HTR-8/SVneo (cell line): ENCODE measurements at regions not wholly inside any gene's neighbourhood (a gene's known extent, or its start where the extent isn't known, plus 50 kb on each side); places are given as distances from the start of the nearest gene placed in this dataset.
A peak's percentile ranks its signal among the peaks of the same experiment; 100 is the strongest.
"Not testable (repeated sequence)": the region's sequence is repeated elsewhere in the genome, so short reads cannot be mapped to it uniquely, and the experiment has no call there.

Source experiments
- DNase-seq: peaks from one replicate; pipeline ENCODE4 v3.0.0; 2011; ENCODE audit warnings: low spot score, mixed read lengths; ENCODE audit not compliant: insufficient read length
- FAIRE-seq: peaks from 2 replicates; lab custom pipeline; 2011; peaks lifted over from hg19 to GRCh38; lab: Jason Lieb, UNC

DNA sequence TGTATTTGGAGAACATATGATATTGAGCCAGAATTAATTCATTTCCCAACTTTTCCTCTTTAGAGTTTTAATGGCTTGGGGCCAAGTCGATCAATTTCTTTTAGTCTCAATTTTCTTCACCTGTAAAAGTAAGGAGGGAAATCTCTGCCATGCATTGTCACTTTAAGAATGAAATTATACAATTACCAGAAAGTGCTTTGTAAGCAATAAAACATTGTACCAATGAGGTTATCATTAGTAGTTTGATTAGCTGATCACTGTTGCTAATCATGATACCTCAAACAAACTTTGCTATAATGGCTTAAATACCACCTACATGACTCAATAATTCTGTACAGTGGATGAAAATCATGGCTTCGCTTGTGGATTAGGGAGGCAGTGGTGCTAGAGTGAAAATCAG is 1525.8 kb upstream of the GOT2 start:
- no peak for FAIRE-seq

DNA sequence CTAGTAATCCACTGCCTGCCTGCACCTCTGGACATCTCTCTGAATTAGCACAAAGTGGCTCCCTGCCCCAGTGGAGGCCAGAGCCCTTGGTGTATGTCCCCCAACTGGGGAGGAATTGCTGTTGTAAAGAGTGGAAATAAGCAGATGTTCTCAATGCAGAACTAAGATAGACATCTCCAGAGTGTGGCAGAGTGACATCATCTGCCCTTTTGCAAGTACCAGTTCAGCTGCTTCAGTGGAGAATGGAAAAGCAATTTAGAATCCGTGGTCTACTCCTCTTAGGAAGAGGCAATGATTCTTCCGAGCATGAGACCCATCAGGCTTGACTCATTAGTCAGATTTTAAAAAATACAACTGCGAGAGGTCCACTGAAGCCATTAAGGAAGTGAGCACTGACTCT is 1512.0 kb upstream of the GOT2 start:
- no peak for FAIRE-seq
- DNase-seq: no peak

More for the DNA sequence above, 1525.8 kb upstream of the GOT2 start:
- DNase-seq: no peak

DNA sequence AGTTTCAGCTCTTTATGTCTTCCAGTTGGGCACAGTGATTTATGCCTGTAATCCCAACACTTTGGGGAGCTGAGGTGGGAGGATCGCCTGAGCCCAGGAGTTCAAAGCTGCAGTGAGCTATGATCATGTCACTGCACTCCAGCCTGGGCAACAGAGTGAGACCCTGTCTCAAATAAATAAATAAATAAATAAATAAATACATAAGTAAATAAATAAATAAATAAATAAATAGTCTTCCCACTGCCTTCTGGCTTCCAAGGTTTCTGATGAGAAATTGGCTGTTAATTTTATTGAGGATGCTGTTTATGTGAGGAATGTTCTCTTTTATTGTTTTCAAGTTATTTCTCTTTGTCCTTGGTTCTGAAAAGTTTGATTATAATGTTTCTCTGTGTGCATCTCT is 1507.6 kb upstream of the GOT2 start:
- no peak for DNase-seq
- FAIRE-seq: no peak

DNA sequence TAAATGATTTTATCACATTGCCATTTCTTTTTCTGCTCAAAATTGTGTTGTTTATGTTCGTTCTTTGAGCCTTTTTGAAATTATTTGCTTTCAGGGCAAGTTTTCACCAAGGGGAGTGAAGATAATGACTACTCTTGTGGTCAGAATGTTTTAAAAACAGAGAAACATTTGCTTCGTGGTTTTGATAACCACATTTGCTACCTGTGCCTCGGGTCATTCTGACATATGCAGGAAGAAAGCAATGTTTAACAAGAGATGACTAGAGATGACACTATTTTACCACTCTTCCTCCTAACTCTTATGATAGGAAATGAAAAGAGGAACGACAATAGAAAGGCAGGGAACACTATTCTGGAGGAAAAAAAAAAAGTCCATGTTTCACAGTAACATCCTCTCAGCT is 1496.5 kb upstream of the GOT2 start:
- DNase-seq (no peak), FAIRE-seq (no peak)

DNA sequence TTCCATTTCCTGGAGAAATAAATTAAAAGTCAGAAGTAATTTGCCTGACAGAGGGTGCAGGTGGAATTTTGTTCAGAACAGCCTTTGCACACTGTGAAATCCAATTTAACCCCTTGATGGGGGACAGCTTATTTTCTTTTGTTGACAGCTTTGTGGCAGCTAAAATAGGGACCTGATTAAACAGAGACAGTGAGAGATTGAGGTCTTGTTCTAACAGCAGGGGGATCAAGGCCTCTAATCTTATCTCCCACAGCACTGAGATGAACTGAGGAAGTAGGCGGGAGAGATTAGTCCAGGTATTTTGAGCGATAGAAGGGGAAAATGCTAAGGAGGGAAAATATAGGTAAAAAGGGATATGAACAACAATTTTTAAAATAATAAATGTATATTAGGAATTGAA is 1491.4 kb upstream of the GOT2 start:
- no peak for FAIRE-seq
- no peak for DNase-seq

DNA sequence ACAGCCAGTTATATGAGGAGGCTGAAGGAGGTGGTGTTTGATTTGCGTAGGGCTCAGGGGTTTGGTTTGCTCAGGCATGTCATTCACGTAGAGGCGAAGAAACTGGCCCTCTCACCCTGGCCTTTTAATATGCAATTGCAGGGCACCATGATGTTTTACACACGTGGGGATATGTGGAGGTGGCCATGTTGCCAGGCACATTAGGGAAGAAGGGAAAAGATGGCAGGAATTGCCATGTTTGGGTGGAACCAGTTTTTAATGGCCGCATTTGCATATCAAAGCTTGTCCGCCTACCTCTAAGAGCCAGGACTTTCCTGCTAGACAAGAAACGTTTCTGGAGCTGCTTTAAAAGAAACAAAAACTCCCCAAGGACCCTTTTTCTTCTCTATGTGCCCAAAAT is 1483.7 kb upstream of the GOT2 start:
- FAIRE-seq (no peak), DNase-seq (no peak)

DNA sequence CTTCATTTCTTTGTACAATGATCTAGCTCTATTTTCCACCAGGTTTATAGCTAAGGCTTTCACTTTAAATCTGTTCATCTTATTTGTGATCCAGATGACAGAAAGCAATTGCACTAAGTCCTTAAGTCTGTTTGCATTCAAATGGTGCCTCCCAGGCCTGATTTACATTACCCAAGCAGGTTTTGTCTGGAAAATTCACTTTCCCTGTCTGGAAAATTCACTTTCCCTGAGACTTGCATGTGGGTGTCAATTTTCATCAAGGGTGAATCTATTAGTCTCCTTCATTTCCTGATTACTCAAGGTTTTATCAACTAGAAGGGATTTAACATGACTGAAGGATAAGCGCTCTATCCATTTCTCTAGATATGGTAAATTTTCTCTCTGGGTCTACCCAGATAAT is 1480.2 kb upstream of the GOT2 start:
- DNase-seq (no peak), FAIRE-seq (no peak)

DNA sequence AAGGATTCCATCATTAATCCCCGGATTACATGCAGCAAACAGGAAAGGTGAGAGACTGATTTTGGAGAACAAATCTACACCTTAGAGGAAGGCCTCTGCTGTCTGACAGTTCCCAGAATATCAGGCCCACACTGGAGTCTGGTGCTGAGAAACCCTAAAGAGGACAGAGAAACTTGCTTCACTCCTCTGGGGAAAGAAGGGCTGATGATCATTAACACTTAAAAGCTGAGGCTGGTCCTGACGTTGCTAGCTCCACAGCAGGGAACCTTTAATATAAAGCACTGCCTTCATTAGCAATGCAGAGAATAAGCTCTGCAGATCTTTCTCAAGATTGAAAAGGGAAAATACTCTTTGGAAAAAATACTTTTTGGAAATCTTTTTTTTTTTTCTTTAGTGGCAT is 1472.4 kb upstream of the GOT2 start:
- DNase-seq (no peak), FAIRE-seq (no peak)

DNA sequence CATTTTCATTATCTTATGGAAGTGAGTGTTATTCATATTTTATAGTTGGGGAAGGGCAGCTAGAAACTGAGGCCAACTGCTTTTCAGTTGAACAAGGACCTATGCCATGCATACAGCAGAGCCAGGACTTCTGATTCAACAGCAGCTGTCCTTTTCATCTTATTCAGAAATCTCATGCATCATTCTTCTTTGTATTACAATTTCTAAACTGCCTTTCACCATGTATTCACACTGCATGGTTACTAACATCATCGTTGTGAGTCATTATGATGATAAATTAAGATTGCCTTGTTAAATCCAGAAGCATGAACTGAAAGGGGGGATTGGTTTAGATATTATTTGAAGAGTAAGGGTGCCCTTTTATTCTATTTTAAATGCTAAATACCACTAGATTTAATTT is 1470.1 kb upstream of the GOT2 start:
- DNase-seq: no peak
- no peak for FAIRE-seq

DNA sequence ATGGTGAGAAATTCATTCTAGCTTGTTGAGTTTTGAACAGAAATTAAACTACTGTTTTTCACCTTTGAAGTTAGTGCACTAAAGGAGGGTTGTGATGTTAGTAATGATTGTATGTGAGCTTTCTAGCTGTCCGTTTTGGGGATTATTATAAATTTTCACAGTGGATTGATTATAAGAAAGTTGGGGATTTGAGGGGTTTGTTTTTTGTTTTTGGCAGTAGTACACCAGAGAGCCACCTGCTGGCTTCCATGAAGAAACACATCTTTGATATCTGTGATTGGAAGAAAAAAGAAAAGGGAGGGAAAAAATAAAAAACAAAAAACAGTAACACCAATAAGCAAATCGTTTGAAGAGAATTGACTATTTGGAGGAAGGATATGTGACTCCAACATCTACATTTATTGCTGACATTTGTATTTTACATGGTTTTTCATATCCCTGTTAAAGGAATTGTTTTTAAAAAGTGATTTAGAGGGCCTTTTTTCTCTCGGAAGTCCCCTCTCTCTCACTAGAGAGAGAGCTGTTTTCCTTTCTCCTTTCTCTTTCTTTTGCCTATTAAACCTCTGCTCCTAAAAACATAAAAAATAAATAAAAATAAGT is 1469.5 kb upstream of the GOT2 start:
- no peak for DNase-seq
- FAIRE-seq: no peak

DNA sequence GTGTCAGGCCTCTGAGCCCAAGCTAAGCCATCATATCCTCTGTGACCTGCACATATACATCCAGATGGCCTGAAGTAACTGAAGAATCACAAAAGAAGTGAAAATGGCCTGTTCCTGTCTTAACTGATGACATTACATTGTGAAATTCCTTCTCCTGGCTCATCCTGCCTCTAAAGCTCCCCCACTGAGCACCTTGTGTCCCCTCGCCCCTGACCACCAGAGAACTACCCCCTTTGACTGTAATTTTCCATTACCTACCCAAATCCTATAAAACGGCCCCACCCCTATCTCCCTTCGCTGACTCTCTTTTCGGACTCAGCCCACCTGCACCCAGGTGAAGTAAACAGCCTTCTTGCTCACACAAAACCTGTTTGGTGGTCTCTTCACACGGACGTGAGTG is 1466.6 kb upstream of the GOT2 start:
- DNase-seq, FAIRE-seq: not testable (repeated sequence)

DNA sequence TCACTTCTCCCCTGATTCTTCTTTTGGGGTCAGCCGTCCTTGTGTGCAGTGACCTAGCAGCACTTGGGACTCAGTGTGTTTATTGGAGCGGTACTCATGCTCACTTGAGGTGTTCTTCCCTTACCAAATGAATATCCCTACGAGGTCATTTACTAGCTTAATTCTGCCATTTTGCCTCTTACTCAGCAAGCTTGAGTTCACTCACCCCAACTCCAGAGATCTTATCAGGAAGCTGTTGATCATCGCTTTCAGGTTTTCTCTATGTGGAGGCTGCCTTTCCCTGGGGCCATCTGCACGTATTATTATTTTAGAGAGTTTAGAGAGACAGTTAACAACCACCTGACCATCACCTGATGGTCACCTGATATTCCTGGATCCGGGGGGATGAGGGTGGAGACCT is 1466.0 kb upstream of the GOT2 start:
- no peak for FAIRE-seq

DNA sequence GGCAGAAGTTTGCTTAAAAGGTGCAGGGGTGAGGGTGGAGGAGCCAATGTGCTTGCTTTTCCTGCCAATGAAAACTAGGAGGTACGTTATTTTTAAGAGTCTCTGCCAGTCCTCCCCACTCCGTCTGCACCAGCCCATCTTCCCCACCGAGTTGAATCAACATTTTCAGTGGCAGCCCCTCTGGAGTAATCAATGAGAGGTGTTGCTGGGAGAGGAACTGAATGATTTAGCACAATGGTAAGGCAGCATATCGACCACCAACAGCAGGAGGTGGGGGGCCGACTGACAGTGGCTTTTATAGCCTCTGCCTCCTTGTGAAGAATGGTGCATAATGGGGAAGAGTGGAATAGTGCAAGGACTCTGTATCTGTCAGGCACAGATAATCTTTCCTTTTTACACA is 1465.0 kb upstream of the GOT2 start:
- FAIRE-seq: no peak
- no peak for DNase-seq

More for the DNA sequence above, 1466.0 kb upstream of the GOT2 start:
- DNase-seq: no peak

DNA sequence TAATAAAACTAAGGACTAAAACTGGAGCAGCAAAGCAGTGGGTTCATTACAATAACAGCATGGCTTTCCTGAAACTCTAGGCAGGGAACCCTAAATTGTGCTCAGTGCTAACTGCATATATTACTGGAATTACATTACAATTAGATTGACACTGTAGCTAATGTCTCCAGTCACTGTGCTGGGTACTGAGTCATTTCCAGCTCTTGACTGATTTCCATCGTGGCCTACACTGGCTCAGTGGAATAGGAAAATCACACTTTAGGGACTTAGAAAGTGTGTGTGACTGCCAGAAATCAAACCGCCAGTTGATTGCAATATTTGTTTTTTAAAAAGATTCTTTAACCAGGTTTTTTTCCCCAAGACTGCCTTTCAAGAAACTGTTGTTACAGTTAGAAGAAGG is 1447.4 kb upstream of the GOT2 start:
- no peak for FAIRE-seq
- DNase-seq: no peak

DNA sequence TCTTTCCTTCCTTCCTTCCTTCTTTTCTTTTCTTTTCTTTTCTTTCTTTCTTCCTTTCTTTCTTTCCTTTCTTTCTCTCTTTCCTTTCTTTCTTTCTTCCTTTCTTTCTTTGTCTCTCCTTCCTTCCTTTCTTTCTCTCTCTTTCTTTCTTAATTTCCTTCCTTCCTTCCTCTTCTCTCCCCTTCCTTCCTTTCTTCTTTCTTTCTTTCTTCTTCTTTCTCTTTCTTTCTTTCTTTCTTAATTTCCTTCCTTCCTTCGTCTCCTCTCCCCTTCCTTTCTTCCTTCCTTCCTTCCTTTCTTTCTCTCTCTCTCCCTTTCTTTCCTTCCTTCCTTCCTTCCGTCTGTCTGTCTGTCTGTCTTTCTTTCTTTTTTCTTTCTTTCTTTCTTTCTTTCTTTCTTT is 1446.5 kb upstream of the GOT2 start:
- no peak for DNase-seq
- FAIRE-seq: no peak

DNA sequence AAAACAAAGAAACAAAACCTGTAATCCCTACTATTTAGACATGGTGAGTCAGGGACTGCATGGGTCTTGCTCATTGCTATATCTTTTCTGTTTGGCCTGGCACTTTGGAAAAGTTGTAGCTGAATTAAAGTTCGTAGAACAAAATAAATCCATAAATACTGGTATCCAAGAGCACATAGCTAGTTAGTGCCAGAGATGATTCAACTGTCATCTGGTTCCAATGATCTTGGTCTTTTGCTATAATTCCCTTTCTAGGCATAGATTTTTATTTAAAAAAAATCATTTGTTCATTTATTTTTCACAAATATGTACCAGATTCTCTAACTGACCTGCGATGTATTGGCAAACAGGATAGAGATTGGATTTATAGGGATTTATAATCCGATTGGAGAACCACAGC is 1436.1 kb upstream of the GOT2 start:
- FAIRE-seq (no peak), DNase-seq (no peak)

DNA sequence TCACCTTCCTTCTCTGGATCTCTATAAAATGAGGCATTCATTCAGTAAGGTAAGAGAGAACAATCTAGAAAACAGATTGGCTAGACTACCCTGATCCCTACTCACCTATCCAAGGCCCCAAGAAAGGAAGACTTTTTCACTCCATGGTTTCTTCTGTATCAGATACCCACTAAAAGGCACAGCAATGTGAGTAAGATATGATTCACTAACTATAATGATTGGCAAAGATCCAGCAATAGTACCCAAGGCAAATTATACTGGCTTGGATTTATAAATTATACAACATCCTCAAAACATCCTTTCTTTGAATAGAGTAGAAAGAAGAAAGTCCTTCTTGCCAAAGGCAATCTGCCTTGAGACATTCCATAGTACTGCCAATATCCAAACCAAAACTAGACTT is 1432.0 kb upstream of the GOT2 start:
- FAIRE-seq: no peak

DNA sequence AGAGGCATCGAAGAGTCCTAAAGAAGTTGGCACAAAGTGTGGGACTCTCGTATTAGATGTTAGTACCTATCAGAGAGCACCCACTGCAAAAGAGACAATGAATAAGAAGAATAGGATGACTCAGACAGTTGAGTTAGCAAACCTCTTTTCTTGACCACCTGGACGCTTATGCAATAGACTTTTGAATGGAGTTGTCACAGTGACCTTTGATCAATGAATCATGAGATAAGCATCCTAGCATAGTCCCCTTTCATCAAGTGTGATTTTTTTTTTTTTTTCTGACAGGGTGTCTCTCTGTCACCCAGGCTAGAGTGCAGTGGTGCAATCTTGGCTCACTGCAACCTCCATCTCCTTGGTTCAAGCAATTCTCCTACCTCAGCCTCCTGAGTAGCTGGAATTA is 1417.9 kb upstream of the GOT2 start:
- DNase-seq (no peak), FAIRE-seq (no peak)

More for the DNA sequence above, 1432.0 kb upstream of the GOT2 start:
- no peak for DNase-seq

DNA sequence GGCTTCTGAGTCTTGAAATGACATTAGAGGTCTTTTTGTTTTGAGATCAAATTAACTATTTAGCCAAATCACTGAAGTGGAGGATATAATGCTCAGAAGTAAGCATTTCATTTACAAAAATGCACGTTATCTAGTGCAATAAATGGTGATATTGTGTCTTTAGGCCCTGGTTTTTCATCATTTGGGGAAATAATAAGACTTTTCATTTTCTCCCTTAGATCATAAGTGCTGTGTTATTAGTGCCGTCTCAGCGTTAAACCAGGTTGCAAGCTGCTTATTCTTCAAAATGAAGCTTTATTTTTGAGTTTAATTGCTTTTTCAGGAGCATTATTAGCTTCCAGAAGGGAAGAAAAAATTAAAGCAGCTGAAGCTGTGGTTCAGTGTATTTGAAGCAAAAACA is 1416.8 kb upstream of the GOT2 start:
- FAIRE-seq: no peak

DNA sequence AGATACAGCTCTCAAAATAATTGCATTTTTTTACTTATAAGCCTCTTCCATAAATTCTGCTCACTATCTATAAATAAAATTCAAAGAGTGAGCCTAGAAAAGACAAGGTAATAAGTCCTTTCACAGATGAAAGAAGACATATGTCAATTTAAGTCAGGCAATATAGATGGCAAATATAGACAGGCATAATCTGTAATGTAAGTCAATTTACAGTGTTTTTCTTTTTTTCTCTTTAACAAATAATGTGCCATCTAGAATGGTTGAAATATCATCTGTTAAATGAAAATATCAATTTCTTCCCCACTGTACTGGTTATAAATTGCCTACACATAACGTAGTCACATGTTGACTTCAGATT is 1409.2 kb upstream of the GOT2 start:
- no peak for FAIRE-seq
- DNase-seq: no peak

More for the DNA sequence above, 1416.8 kb upstream of the GOT2 start:
- DNase-seq: no peak

DNA sequence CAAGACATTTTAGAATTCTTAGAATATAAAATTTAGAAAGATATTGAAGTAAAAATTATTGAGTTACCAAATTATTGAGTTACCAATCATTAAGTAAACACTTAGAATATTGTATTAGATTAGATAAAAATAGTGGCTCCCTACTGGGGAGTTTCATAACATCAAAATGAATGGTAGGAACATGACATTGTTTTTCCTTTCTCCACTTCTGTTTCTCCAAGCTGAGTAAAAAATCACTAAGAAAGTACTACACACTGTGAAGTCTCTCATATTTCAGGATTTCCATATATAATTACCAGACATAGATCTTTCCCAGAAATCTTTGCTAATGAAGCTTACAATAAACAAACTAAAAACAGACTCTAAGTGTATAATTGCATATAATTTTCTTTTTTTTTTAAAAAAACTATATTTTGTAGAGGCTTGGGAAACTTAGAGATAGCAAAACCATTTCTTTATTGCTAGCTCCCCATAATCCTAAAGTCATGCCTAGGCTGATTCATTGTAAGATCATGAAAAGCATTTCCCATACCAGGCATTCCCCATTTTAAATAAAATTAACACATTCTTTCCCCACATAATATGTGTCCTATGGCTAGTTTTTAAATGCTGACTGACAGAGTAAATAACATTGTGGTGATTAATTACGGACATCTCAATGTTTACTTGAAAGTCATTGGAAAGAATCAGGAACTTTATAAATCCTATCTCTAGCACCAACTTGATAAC is 1408.7 kb upstream of the GOT2 start:
- no peak for FAIRE-seq
- DNase-seq: peak; percentile 2

DNA sequence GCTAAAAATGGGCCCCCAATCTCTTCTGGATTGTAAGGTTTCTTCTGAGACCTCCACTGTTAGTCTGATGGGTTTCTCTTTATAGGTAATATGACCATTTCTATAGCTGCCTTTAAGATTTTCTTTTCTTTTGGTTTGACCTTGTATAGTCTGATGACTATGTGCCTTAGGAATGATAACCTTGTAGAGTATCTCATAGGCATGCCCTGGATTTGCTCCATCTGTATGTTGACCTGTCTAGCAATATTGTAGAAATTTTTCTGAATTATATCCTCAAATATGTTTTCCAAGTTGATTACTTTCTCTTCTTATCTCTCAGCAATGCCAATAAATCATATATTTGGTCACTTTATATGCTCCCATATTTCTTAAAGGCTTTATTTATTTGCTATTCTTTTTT is 1403.8 kb upstream of the GOT2 start:
- DNase-seq (no peak), FAIRE-seq (no peak)
